ENCODE measurements at regions not wholly inside any gene's neighbourhood (a gene's known extent, or its start where the extent isn't known, plus 50 kb on each side); places are given as distances from the start of the nearest gene placed in this dataset.

DNA sequence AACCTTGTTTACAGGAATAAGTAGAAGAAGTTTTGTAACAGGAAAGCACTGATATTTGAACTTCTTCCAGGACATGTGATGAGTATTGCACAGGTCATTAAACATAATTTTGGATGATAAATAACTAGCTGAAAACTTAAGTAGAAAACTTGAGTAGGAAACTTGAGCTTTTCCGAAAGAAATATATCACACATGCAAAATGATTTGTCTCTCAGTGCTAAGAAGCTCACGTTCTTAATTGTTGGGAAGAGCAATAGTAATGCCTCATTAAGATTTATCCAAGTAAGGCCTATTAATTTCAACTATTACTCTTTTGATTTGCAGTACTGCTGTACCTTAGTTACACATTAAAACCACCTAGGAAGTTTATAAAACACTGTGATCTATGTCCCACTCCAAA, 1921.9 kb upstream of the LRRTM1 start:
- H3K9me2 ChIP-seq (replicated peaks; ENCODE audit: insufficient read depth, low read length): no peaks in the 10 kb centered on the region
- no peak overlapping the region for H3K4me3 ChIP-seq (ENCODE audit: insufficient read depth, low read length, poor library complexity, severe bottlenecking)
- no peak overlapping the region for H3K4me2 ChIP-seq (ENCODE audit: low read depth, low read length, poor library complexity, severe bottlenecking)
- TF ChIP-seq EZH2phosphoT487 (conservative IDR thresholded peaks at IDR 0.05; ENCODE audit: low read length) (no peak), CTCF (IDR thresholded peaks at IDR 0.05; ENCODE audit: insufficient read depth, low read length, poor library complexity, severe bottlenecking) (no peak)
- H4K20me1 ChIP-seq (ENCODE audit: low read depth, low read length): no peaks in the 10 kb centered on the region
- no peak overlapping the region for H3K27ac ChIP-seq (ENCODE audit: low read depth, low read length)
- H2AFZ ChIP-seq (ENCODE audit: low read depth, low read length, severe bottlenecking): no peak overlapping the region
- no peaks in the 10 kb centered on the region for H3F3A ChIP-seq (ENCODE audit: insufficient read depth)
- H3K27me3 ChIP-seq (ENCODE audit: low read length): no peaks in the 10 kb centered on the region
- no peaks in the 10 kb centered on the region for H3K79me2 ChIP-seq (ENCODE audit: insufficient read depth, low read length)
- H3K9me3 ChIP-seq (ENCODE audit: insufficient read depth, low read length): no peaks in the 10 kb centered on the region
- H3K9ac ChIP-seq (ENCODE audit: low read length): no peak overlapping the region
- H3K36me3 ChIP-seq (ENCODE audit: low read length): no peaks in the 10 kb centered on the region

DNA sequence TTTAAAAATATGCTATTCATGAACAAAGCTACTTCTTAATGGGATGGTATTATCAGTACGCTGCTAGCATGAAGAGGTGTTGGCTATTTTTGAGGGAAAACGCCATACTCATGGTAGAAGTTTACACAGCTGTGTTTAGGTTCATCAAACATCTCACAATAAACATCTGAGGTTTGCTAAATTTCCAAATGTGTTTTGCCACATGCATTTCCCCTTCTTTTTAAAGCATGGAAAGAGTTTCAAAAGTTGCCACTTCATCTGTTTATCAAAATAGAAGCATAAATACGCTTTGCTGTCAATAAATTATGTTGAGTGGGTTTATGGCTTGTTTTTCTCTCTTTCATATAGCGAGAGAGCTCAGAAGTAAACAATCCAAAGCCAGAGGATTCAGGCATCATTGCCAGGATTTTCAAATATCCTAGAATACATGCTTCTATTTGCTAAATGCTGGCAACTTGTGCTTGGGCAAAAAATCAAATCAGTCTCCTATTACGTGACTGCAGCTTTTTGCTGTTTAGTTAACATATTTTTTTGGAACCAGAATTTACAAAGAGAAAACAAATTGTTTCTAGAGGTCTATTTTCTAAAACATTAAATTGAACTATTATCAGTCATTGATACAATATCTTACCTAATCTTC, 1919.9 kb upstream of the LRRTM1 start:
- H3K9me2 ChIP-seq (replicated peaks; ENCODE audit: insufficient read depth, low read length): no peaks in the 10 kb centered on the region
- no peak overlapping the region for H2AFZ ChIP-seq (ENCODE audit: low read depth, low read length, severe bottlenecking)
- no peaks in the 10 kb centered on the region for H3F3A ChIP-seq (ENCODE audit: insufficient read depth)
- H3K4me2 ChIP-seq (ENCODE audit: low read depth, low read length, poor library complexity, severe bottlenecking): no peak overlapping the region
- no peaks in the 10 kb centered on the region for H3K27me3 ChIP-seq (ENCODE audit: low read length)
- no peak for TF ChIP-seq CTCF (IDR thresholded peaks at IDR 0.05; ENCODE audit: insufficient read depth, low read length, poor library complexity, severe bottlenecking)
- no peak for TF ChIP-seq EZH2phosphoT487 (conservative IDR thresholded peaks at IDR 0.05; ENCODE audit: low read length)
- H3K27ac ChIP-seq (ENCODE audit: low read depth, low read length): no peak overlapping the region
- no peaks in the 10 kb centered on the region for H3K79me2 ChIP-seq (ENCODE audit: insufficient read depth, low read length)
- H3K9ac ChIP-seq (ENCODE audit: low read length): no peak overlapping the region
- H3K9me3 ChIP-seq (ENCODE audit: insufficient read depth, low read length): no peaks in the 10 kb centered on the region
- no peak overlapping the region for H3K4me3 ChIP-seq (ENCODE audit: insufficient read depth, low read length, poor library complexity, severe bottlenecking)
- H3K36me3 ChIP-seq (ENCODE audit: low read length): no peaks in the 10 kb centered on the region
- no peaks in the 10 kb centered on the region for H4K20me1 ChIP-seq (ENCODE audit: low read depth, low read length)

GRCh38 chr2:82215212-82215611, 1910.7 kb upstream of the LRRTM1 start:
- TF ChIP-seq EZH2phosphoT487 (conservative IDR thresholded peaks at IDR 0.05; ENCODE audit: low read length) (no peak), CTCF (IDR thresholded peaks at IDR 0.05; ENCODE audit: insufficient read depth, low read length, poor library complexity, severe bottlenecking) (no peak)
- Histone ChIP-seq H4K20me1 (ENCODE audit: low read depth, low read length) (no peaks in the 10 kb centered on the region), H3K4me2 (ENCODE audit: low read depth, low read length, poor library complexity, severe bottlenecking) (no peak overlapping the region), H3K9ac (ENCODE audit: low read length) (no peak overlapping the region), H3K9me2 (replicated peaks; ENCODE audit: insufficient read depth, low read length) (no peaks in the 10 kb centered on the region), H3K36me3 (ENCODE audit: low read length) (no peaks in the 10 kb centered on the region), H3K27me3 (ENCODE audit: low read length) (no peaks in the 10 kb centered on the region), H3K9me3 (ENCODE audit: insufficient read depth, low read length) (no peaks in the 10 kb centered on the region), H3K4me3 (ENCODE audit: insufficient read depth, low read length, poor library complexity, severe bottlenecking) (no peak overlapping the region), H3K79me2 (ENCODE audit: insufficient read depth, low read length) (no peaks in the 10 kb centered on the region), H3F3A (ENCODE audit: insufficient read depth) (no peaks in the 10 kb centered on the region), H3K27ac (ENCODE audit: low read depth, low read length) (no peak overlapping the region), H2AFZ (ENCODE audit: low read depth, low read length, severe bottlenecking) (no peak overlapping the region)

All from SU-DHL-6 (cell line).